ENCODE measurements at regions not wholly inside any gene's neighbourhood (a gene's known extent, or its start where the extent isn't known, plus 50 kb on each side); places are given as distances from the start of the nearest gene placed in this dataset.

DNA sequence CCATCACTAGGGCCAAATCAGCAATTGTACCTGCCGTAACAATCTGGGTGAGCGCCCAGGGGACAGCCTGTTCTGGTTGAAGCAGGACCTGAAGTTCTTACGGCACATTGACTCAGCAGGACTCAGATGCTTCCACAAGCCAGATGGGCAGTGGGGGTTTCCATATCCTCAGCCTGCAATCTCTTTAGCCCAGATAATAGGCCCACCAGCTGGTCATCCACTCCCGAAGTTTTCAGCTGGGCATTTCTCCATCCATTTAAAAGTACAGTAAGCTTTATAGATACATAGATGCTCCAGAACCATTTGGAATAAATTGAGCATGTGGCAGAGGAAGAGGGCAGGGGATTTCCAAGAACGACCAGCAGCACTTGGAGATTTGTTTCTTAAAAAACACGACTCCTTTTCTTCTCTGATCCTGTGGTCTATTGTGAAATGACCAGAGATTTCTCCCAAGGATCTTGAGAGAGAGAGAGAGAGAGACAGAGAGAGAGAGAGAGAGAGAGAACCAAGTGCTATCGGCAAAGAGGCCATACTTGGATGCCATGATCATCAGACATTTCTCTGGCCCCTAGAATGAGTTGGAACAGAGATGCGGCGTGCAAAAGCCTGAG lies 74.8 kb upstream of the PLXNC1 start:
- H3K4me1 ChIP-seq (ENCODE audit: insufficient read depth) = peaks cover 2% of the 10 kb centered on the region
- no peak overlapping the region for H3K4me3 ChIP-seq
- TF ChIP-seq POLR2A (IDR thresholded peaks at IDR 0.05) (no peak), EP300 (IDR thresholded peaks at IDR 0.05) (no peak)
- TF ChIP-seq, protein P1, sequence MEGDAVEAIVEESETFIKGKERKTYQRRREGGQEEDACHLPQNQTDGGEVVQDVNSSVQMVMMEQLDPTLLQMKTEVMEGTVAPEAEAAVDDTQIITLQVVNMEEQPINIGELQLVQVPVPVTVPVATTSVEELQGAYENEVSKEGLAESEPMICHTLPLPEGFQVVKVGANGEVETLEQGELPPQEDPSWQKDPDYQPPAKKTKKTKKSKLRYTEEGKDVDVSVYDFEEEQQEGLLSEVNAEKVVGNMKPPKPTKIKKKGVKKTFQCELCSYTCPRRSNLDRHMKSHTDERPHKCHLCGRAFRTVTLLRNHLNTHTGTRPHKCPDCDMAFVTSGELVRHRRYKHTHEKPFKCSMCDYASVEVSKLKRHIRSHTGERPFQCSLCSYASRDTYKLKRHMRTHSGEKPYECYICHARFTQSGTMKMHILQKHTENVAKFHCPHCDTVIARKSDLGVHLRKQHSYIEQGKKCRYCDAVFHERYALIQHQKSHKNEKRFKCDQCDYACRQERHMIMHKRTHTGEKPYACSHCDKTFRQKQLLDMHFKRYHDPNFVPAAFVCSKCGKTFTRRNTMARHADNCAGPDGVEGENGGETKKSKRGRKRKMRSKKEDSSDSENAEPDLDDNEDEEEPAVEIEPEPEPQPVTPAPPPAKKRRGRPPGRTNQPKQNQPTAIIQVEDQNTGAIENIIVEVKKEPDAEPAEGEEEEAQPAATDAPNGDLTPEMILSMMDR (IDR thresholded peaks at IDR 0.05) = no peak
- H3K27me3 ChIP-seq = no peaks in the 10 kb centered on the region
- WGBS, 3 donors = 66 to 76% (median 67%) methylated on average over 9 of the region's 9 CpGs
- no peaks in the 10 kb centered on the region for H3K9me3 ChIP-seq
- intact Hi-C loops (cut with DNase I) = loop anchor here in 1 of 4 donors (10.0 kb wide), 3 partner anchors 309 to 499 kb away; partner anchors contain the start of genes CRADD and SOCS2
- no peak for DNase-seq
- no peak overlapping the region for H3K27ac ChIP-seq
- no peaks in the 10 kb centered on the region for H3K36me3 ChIP-seq

DNA sequence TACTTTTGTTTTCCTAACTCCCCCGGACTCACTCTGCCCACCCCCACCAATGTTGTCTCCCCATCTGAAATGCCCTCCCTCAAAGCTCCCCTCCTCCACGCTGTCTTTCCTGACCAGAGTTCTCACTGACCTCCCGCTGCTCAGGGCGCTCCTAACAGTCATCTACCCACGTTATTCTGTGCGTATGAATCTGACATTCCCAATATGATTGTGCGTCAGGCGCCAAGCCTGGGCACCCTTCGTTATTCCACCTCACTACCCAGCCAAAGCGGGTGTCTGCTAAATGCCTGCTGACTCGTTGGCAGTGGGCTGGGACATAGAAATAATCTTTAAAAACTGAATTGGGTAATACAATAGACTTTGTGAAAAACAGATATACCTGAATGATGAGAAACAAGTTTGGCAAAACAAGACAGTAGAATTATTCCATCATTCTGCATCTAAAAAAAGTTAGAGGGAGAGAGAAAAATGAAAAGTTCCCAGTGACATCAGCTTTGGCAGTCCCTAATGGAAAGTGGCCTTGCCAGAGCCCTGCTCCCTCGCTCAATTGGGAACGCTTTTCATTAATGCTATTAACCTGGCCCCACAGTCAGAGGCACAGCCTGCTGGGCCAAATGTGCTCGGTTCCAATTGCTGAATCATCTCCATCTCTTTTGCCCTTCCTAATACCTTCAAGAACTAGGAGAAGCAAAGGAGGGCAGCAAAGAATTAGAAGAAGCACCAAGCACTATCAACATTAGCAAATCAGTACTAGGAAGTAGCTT lies 74.0 kb upstream of the PLXNC1 start:
- 67 to 80% (median 79%) methylated on average over 14 of the region's 14 CpGs for WGBS, 3 donors
- Histone ChIP-seq H3K27me3 (no peaks in the 10 kb centered on the region), H3K4me1 (ENCODE audit: insufficient read depth) (peaks cover 5% of the 10 kb centered on the region), H3K36me3 (no peaks in the 10 kb centered on the region), H3K27ac (no peak overlapping the region), H3K4me3 (no peak overlapping the region), H3K9me3 (no peaks in the 10 kb centered on the region)
- TF ChIP-seq, protein P1 (IDR thresholded peaks at IDR 0.05) = no peak
- no peak for TF ChIP-seq POLR2A (IDR thresholded peaks at IDR 0.05)
- TF ChIP-seq EP300 (IDR thresholded peaks at IDR 0.05) = no peak
- DNase-seq = peak in 1 of 5 donors; percentile 32
- intact Hi-C loops (cut with DNase I) = loop anchor here in 1 of 4 donors (10.0 kb wide), 3 partner anchors 310 to 500 kb away; partner anchors contain the start of genes CRADD and SOCS2

DNA sequence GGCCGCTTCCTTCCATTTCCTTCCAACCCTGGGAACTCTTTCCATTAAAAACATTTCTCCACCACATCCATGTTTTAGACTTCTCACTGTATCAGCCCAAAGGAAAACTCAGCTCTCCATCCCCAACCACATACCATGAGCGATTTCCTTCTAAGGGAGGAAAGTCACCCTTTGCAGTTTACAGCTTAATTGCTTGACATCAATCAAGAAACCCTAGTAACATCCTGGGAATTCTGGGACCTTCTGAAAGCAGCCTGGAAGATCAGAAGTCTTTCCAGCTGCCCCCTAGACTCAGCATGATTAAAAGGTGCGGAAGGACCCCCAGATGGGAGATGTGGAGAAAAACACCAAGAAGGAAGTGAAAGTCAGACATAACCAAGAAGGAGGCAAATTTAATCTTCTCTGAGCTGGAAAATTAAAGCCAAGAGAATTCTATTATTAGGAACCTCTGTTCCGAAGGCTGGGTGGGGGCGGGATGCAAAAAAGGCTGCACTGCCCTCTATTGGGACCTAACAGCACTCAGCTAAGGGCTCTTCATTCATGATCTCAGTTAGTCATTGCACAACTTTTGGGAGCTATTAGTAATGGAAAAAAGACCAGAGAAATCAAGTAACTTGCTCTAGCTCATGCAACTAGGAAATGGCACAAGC lies 73.3 kb upstream of the PLXNC1 start:
- no peak overlapping the region for H3K27ac ChIP-seq
- intact Hi-C loops (cut with DNase I) = loop anchor here in 1 of 4 donors (10.0 kb wide), 3 partner anchors 310 to 500 kb away; partner anchors contain the start of genes CRADD and SOCS2
- H3K36me3 ChIP-seq = no peaks in the 10 kb centered on the region
- 36 to 44% (median 43%) methylated on average over 5 of the region's 5 CpGs for WGBS, 3 donors
- H3K4me3 ChIP-seq = no peak overlapping the region
- H3K4me1 ChIP-seq (ENCODE audit: insufficient read depth) = peaks cover 8% of the 10 kb centered on the region
- DNase-seq = peak; percentile 29 to 75 (median 48)
- H3K9me3 ChIP-seq = no peaks in the 10 kb centered on the region
- no peaks in the 10 kb centered on the region for H3K27me3 ChIP-seq
- TF ChIP-seq, protein P1 (IDR thresholded peaks at IDR 0.05) = peak; percentile 28 to 33 (median 30)
- no peak for TF ChIP-seq EP300 (IDR thresholded peaks at IDR 0.05)
- TF ChIP-seq POLR2A (IDR thresholded peaks at IDR 0.05) = no peak

DNA sequence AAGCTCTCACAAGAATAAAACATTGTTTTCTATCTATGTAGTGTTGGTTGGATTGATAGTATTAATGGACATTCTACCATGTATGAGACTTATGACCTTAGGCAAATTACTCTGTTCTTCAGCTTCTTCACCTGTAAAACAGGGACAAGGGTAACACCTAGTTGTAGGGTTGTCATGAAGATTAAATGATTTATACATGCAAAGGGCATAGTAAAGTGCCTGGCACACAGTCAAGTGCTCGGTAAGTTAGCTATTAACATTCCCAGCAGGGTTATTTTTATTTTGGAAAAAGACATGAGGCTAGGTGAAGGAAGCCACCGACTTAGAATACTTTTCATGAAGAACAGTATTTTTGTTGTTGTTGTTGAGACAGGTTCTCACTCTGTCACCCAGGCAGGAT lies 71.2 kb upstream of the PLXNC1 start:
- 34 to 70% (median 52%) methylated on average over 2 of the region's 2 CpGs for WGBS, 3 donors
- no peaks in the 10 kb centered on the region for H3K27me3 ChIP-seq
- intact Hi-C loops (cut with DNase I) = loop anchor here in 1 of 4 donors (10.0 kb wide), 3 partner anchors 312 to 502 kb away; partner anchors contain the start of genes CRADD and SOCS2

More for the DNA sequence above, 71.2 kb upstream of the PLXNC1 start:
- no peak for TF ChIP-seq POLR2A (IDR thresholded peaks at IDR 0.05)
- TF ChIP-seq, protein P1 (IDR thresholded peaks at IDR 0.05) = no peak
- TF ChIP-seq EP300 (IDR thresholded peaks at IDR 0.05) = no peak
- Histone ChIP-seq H3K27ac (no peak overlapping the region), H3K4me1 (ENCODE audit: insufficient read depth) (peaks cover 8% of the 10 kb centered on the region), H3K4me3 (no peak overlapping the region), H3K9me3 (no peaks in the 10 kb centered on the region), H3K36me3 (no peaks in the 10 kb centered on the region)
- no peak for DNase-seq
